LoVo (cell line): ENCODE measurements at regions not wholly inside any gene's neighbourhood (a gene's known extent, or its start where the extent isn't known, plus 50 kb on each side); places are given as distances from the start of the nearest gene placed in this dataset.

Source experiments
- DNase-seq: peaks from one replicate; pipeline ENCODE4 v3.0.0-alpha.2; 2016; ENCODE audit warnings: low spot score

DNA sequence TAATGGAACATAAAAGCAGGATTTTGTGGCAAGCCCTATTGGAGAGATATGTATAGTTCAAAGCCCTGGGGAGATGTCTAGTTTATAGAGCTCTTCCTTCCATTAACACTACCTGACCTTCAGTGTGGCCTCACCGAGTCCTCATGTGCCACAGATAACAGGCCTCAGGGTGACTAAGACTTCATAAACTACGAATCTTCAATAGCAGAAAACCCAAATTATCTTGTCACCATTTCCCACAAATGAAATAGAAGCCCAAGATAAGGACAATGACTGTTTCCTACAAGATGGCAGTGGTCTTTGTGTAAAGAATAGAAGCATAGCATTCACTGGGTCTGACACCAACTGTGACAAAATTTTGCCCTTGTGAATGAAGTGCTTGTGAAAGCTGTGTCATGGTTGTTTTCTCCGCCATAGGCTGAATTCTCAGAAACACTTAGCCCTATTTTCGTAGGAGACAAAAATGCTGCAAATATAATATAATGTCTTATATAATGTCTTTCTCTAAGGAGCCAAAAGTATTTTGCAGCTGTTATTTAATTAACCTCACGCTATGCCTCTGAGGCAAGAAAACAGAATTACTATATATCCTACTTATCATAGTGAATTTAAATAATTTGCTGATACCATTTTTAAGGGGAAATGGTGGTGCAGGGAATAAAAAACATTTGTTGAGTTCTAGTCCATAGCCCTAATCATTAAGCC is 136.7 kb upstream of the CWC22 start:
- DNase-seq = no peak

DNA sequence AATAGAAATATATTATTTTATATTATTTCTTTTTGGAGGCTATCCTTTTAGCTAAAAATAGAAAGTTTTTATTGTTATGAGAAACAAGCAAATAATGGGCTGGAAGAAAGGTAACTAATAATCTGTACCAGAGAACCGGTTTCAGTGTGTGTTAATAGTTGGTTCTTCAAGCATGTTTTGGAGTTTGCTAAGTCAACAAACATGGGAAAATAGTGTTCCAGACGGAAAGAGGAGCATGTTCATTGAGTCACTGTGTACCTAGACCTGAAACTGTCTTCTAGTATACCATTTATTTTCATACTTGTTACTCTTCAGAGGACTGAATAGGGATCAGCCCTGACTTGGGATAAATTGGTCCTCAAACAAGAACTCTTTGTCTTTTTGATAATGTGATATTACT is 134.5 kb upstream of the CWC22 start:
- DNase-seq = no peak

DNA sequence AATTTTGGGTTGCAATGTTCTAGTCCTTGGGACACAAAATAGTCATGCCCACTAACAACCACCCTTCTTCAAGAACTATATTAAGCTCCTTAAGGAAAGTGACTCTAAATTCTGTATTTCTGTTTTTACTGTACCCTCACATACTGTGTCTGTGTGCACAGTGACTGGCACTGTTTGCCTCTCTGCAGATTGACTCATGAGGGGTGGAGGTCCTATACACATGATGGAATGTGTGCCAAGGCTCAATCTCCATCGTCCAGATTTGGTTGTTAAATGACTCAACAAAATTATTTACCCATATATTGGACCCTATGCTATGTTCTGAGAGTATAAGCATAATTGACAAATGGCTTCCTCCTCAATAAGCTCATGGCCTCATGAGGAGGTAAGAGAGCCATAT is 126.6 kb upstream of the CWC22 start:
- no peak for DNase-seq

DNA sequence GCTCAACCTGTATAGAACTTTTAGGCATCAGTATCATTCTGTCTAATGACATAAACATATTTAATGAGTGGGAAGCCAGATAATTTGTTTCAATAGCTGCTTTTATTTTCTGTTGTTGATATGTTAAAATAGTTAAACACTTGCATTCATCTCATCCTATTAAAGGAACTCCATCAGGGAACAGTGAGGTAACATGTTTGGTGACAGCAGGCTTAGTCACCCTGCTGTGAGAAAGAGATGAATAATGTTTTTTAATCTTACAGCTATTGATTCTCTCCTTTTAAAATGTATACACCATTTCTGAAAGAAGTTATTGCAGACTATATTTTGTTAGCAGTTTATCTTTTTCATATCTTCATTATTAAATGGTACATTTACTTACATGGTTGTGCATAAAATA is 123.3 kb upstream of the CWC22 start:
- no peak for DNase-seq

DNA sequence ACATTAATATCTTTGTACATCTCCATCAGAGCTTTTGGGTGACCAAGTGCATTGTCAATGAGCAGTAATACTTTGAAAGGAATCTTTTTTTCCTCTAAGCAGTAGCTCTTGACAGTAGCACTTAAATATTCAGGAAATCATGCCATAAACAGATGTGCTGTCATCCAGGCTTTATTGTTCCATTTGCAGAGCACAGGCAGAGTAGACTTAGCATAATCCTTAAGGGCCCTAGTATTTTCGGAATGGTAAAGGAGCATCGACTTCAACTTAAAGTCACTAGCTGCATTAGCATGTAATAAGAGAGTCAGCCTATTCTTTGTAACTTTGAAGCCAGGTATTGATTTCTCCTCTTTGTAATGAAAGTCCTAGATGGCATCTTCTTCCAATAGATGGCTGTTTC is 121.8 kb upstream of the CWC22 start:
- DNase-seq = no peak

DNA sequence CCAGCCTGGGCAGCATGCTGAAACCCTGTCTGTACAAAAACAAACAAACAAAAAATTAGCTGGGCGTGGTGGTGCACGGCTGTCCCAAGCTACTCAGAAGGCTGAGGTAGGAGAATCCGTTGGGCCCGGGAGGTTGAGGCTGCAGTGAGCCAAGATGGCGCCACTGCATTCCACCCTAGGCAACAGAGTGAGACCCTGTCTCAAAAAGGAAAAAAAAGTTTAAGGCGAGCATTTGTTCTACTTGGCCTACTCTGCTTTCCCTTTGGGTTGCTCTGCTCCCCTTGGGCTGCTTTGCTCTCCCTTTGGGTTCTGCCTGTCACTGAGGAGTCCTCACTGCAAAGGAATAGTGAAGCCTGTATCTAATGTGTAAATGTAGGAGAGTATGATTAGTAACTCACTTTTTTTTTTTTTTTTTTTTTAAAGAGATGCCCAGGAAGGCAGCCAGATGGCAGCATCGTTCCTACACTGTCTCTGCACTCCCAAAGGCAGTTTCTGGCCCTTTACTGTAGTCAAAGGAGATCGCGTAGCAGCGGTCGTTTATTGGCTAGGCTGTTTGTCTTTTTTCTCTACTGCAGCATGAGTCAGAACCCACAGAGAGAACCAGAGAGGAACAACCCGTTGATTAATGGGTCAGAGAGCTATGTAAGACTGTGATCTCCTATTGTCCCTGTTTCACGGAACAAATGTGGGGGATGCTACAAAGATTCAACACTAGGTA is 118.3 kb upstream of the CWC22 start:
- peak; percentile 41 for DNase-seq

DNA sequence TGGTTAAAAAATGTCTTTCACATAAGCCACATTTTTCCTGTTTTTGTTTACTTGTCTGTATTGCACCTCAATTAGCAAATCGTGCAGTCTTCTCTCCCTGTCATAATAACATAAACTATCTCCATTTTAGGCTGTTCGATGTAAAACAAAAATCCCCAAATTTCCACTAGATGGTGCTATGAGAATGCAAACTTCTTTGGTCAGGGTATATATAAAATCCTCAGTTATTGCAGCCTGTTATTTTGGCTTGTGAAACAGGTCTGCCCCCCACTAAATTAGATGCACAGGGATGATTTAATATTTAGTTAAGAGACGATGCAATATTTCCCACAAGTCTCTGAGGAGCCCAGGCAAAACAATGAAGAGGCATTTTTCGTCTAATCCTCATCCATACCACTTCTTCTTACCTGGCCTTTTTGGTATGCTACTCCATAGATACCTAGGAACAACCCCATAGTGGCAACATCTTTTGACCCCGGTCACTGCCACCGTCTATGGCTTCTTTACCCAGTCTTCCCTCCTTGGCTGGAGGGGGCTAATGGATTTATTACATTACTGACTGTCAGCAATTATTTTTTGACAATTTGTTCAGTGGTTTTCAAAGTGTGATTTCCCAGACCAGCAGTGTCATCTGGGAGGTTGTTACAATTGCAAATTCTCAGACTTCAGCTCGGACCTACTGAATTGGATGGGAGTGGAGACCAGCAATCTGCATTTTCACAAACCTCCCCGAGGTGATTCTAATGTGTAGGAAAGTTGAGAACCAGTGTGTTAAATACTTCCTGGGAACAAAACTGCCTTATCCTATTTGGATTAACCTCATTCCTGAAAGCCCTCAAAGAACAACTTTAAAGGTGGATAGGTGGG is 117.4 kb upstream of the CWC22 start:
- peak; percentile 35 for DNase-seq

DNA sequence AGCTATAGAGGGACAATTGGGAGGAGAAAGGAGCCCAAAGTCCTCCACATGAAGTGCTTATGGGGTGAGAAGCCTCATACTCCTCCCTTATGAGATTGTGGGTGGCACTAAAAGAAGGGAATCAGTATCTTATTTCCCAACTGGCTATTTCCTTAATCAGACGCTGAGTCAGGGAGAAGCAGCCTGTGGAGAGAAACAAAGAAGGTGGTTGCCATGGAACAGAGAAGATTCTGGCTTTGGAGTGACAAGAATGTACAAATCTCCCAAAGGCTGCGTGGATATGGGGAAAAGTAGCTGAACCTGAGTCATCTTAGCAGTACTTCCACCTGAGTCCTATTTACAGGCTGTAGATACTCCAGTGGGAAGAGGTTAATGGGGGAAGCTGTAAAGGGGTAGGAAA is 115.8 kb upstream of the CWC22 start:
- no peak for DNase-seq

DNA sequence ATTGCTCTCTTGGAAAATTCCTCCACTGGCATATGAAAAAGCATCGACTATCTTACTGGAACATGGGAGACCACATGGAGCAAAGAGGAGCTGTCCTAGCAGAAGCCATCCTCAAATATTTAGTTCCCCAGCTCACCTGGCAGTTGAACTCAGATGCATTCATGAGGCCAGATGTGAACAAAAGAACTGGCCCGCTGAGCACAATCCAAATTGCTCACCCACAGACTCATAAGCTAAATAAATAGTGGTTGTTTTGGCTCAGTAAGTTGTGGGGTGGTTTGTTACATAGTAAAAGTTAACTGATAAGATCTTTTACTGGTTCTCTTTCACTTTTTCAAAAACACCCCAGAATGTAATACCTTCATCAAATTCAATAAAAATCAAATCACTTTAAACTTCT is 108.6 kb upstream of the CWC22 start:
- DNase-seq = no peak

DNA sequence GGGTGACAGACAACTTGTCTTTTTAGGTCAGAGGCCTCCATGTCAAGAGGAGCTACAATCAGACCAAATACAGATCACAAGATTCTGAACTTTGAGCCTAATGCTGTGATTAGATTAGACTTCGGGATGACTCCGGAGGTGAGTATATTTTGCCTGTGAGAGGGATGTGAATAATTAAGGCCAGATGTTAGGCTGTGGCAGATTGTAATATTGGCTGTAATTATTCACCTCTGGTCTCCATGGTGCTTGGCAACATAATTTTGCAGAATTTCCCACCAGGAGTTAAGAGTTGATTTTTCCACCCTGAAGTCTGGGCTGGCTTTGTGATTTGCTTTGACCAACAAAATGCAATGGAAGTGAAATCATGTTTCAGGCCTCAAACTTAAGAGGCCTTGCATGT is 108.2 kb upstream of the CWC22 start:
- no peak for DNase-seq

DNA sequence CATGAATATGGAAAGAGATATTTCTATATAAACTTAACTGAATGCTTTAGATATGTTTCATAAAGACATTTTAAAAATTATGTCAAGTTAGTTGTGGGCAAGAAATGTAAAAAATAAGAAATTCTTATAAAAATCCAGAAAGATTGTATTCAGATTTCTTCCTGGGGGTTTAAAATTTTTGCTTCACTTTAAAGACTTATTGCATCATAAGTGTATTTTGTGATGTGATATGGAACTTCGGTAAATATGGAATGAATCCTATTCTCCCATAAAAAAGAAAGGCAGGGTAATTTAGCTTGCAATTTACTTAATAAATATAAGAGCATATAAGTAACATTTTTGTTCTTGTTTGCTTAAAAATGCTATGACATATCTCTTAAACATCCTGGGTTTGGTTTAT is 104.8 kb upstream of the CWC22 start:
- no peak for DNase-seq

DNA sequence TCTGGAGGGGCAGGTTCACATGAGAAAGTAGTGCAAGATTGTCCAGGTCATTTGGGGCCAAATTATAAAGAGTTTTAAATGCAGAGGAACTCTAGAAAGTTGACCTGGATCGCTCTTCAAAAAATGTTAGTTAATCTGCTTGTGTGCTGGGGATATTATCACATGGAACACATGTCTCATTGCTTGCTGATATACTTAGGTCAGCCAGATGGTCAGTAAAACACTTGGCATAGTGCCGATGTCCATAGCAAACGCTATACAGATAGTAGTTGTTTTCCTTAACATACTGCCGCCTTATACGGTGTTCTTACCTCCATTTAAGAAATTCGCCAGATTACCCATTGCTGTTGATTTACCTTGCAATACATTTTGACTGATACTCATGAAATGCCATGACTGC is 103.4 kb upstream of the CWC22 start:
- no peak for DNase-seq

DNA sequence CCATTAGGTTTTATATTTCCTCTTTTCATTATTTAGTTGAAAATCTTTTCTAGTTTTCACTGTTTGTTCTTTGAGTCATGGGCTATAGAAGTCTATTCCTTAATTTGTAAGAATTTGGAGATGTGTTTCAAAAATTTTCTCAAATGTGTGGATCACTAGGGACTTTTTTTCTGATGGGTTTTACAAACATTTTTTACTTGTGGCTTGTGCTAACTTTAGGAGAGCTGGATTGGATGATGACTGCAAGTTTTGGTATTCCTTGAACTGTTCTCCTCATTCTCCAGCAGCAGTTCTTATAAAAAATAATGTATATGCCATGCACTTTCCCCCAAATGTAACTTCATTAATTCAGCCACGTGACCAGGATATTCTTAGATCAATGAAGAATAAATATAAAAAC is 94.7 kb upstream of the CWC22 start:
- DNase-seq = no peak

DNA sequence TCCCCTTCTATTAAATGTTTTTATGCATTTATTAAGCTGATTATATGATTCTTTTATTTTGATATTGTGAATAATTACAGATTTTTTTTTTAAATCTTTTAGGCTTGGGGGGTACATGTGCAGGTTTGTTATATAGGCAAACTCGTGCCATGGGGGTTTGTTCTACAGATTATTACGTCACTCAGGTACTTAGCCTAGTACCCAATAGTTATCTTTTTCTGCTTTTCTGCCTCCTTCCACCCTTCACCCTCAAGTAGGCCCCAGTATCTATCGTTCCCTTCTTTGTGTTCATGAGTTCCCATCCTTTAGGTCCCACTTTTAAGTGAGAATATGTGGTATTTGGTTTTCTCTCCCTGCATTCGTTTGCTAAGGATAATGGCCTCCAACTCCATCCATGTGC is 92.2 kb upstream of the CWC22 start:
- DNase-seq = no peak

DNA sequence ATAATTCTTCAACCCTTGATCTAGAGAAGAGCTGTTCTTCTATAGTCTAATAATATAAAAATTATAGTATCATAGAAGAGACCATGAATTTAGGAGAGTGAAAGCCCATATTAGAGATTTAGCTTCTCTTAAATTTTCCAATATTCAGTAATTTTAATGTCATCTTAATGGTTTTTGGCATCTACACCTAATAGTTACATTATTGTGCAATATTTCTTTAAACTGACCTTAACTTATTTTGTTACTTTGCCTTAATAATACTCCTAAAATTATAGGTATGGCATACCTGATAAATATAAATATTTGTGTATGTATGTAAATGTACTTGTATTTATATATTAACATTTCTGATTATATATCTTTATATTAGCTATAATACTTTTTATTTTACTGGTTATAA is 78.0 kb upstream of the CWC22 start:
- DNase-seq = no peak

DNA sequence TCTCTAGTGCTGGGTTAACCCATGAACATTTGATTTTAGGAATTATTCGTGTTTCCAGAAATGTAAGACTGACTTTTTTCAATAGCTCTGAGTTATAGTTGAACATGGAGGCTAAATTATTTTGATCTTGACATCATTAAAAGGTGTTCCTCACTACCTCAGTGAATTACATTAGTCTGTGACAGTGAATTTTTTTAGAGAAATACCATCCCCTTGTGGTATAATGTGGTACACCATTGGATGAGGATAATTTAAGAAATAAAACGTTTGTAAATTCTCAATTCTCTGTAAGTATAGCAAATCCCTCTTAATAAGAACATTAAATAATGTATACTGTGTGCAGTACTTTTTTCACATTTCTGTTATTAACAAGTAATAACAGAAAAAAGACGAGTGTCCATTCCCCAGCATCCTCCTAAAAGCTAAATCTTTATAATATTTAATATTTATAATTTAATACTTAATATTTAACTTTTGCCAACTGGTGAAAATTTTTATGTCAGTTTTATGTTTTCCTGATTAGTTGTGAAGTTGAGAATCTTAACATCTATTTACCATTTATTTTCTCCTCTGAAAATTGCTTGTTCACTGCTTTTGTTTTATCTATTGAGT is 70.3 kb upstream of the CWC22 start:
- no peak for DNase-seq

DNA sequence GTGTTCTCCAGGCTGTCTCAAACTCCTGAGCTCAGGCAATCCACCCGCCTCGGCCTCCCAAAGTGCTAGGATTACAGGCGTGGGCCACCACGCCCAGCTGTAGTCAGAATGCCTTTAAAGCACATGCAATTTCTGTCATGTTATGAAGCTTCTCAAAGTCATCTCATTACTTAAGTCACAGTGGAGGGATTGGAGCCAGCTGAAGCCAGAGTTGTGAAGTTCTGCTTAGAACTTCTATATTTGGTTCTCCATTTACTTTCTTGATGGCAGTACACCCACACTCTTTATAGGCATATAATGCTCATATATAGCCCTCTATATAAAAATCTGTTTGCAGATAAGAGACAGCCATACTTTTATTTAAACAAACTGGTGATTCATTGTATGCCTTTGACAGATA is 68.8 kb upstream of the CWC22 start:
- DNase-seq = no peak

DNA sequence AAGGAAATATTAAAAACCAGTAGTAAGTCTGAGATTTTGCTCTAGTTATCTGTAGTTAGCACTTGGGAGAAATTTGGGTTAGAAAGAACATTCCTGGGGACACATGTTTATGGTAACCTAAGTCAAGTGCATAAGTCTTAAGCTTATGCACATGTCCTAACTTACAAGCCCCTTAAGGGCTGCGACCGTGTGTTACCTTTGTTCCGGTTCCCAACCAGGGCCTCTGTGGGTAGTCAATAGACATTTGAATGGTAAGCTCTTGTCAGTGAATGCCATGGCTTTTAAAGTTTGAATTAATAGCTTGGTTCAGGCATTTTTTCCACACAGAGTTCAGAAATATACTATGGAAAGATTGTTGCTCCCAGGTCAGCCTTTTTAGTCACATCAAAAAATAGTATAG is 64.7 kb upstream of the CWC22 start:
- no peak for DNase-seq

DNA sequence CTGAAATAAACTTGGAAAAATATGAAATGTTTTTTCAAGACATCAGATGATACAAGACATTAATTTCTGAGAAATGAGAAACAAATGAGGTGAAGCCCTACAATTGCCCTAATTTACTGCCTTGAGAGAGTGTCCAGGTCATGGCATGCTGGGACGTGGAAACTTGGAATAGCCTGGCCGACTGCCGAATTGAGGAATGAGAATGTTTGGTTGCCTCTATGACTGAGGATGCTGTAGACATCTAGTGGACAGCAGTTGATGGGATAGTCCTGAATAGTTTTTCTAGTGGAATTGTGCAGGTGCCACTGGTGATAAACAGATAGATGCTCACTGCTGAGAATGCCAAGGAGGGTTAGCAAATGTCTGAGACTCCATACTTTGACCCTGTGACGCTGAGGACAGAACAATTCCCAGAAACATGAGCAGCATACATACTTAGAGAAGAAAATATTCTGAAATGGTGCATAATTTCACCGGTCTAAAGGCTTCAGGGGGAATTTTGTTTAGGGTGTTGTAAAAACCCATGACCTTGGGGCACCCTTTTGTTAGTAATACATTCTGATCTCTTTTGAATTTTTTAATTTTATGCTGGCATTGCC is 56.5 kb upstream of the CWC22 start:
- no peak for DNase-seq

DNA sequence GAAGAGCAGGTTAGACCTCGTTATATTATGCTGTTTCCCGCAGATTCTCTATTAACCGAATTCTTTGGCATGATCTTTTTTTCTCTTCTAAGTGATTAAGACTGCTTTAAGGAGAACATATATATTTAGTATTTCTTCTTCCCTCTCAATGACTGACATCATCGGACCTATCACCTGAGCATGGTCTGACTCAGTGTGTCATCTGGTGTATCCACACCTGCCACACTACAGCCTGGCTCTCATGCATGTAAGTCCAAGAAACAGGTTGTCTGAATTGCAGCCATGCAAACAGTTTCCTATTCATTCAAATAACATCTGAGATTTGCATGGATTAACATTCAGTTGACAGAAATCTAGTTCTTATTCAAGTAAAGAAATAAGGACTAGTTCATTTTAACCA is 55.1 kb upstream of the CWC22 start:
- DNase-seq = no peak

DNA sequence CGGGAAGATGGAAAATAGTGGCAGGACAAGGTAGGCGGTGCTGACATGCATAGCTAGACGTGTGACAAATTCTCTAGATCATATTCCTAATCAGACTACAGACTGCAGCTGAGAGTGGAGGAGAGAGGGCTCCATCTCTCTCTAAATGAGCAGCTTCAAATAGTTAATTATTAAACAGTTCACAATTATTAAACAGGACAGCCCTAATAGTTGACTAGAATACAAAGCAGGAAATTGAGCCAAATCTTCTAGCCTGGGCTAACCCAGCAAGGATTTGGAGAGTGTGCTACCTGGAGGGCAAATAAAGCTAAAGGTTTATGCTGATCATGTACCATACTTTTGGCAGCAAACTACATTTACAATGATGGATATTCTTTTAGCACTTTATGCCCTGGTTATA is 54.4 kb upstream of the CWC22 start:
- no peak for DNase-seq

DNA sequence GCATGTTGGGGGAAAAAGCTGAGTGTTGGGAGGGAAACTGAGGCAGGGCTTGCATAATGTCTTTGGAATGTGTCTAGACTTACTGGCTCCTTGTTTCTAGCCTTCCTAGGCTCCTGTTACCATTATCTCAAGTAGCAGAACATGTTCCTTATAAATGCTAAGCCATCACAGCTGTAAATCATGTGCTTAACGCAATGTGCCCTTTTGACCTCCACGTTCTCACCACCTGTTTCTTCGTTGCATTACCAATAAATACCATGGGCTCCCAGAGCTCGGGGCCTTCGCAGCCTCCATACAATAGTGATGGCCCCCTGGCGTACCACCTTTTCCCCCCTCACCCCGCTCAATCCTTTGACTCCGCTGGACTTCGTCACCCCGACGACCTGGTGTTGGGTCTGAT is 54.0 kb upstream of the CWC22 start:
- no peak for DNase-seq
